Naive thymus-derived CD4-positive, alpha-beta T cell (primary cell): ENCODE measurements at regions not wholly inside any gene's neighbourhood (a gene's known extent, or its start where the extent isn't known, plus 50 kb on each side); places are given as distances from the start of the nearest gene placed in this dataset.
A peak's percentile ranks its signal among the peaks of the same experiment; 100 is the strongest.

ENCODE experiments used
- ATAC-seq: fragments of 150-1000 bp; cut with Tn5 transposase; 2 replicates; pipeline ENCODE4 v1.10.0; 2021; ENCODE audit warnings: mild to moderate bottlenecking, moderate library complexity
- CTCF ChIA-PET: fragments of 350-600 bp; sonication (Branson Sonifier 250); formaldehyde crosslinking; loops from one replicate; lab custom pipeline; 2021; ENCODE audit warnings: antibody characterized with exemption; lab: Charles Lee
- POLR2A ChIA-PET: fragments of 350-600 bp; sonication (Branson Sonifier 250); formaldehyde crosslinking; loops from one replicate; lab custom pipeline; 2021; ENCODE audit warnings: antibody characterized with exemption, inconsistent platforms; lab: Charles Lee
- DNase-seq, 9 donors: peaks; one replicate each; pipeline versions ENCODE4 v3.0.0 to v3.0.0-alpha.2; 2020 to 2022; ENCODE audit warnings: mixed read lengths in 1 of 9
- H3K27ac ChIP-seq: one replicate; pipeline ENCODE4 v1.7.0; 2013; ENCODE audit warnings: mild to moderate bottlenecking, low read depth, low read length, moderate library complexity
- H3K27me3 ChIP-seq, 2 donors: one replicate each; pipeline ENCODE4 v1.7.0; 2013; ENCODE audit warnings: low read length in 2 of 2, mild to moderate bottlenecking in 2 of 2, moderate library complexity in 2 of 2; ENCODE audit not compliant: control insufficient read depth in 2 of 2, insufficient read depth in 2 of 2
- H3K36me3 ChIP-seq, 3 experiments: 1 replicate in 2 of 3; 2 replicates in 1 of 3; pipeline ENCODE4 v1.7.0; 2013; ENCODE audit warnings: low read length in 3 of 3, mild to moderate bottlenecking in 3 of 3, moderate library complexity in 1 of 3; ENCODE audit not compliant: insufficient read depth in 3 of 3, control insufficient read depth in 2 of 3
- H3K4me1 ChIP-seq, 2 donors: one replicate each; pipeline ENCODE4 v1.7.0; 2013; ENCODE audit warnings: low read length in 2 of 2, mild to moderate bottlenecking in 2 of 2, moderate library complexity in 1 of 2; ENCODE audit not compliant: control insufficient read depth in 2 of 2, insufficient read depth in 2 of 2
- H3K4me3 ChIP-seq: 2 replicates; pipeline ENCODE4 v1.7.0; 2013; ENCODE audit warnings: mild to moderate bottlenecking, low read length
- H3K9me3 ChIP-seq, 3 experiments: 1 replicate in 2 of 3; 2 replicates in 1 of 3; pipeline ENCODE4 v1.7.0; 2013; ENCODE audit warnings: low read length in 3 of 3; ENCODE audit not compliant: control insufficient read depth in 2 of 3
- H3K27ac Mint-ChIP-seq, 9 donors: one replicate each; pipeline ENCODE4 v1.8.0; 2020 to 2022; ENCODE audit warnings: mixed read lengths in 9 of 9, mild to moderate bottlenecking in 8 of 9, moderate library complexity in 5 of 9, inconsistent platforms in 2 of 9
- H3K27me3 Mint-ChIP-seq, 5 donors: one replicate each; pipeline ENCODE4 v1.8.0; 2021 to 2022; ENCODE audit warnings: mixed read lengths in 5 of 5, mild to moderate bottlenecking in 1 of 5
- H3K36me3 Mint-ChIP-seq, 5 donors: one replicate each; pipeline ENCODE4 v1.8.0; 2020 to 2022; ENCODE audit warnings: mixed read lengths in 5 of 5, mild to moderate bottlenecking in 3 of 5, inconsistent platforms in 1 of 5
- H3K4me1 Mint-ChIP-seq, 7 donors: one replicate each; pipeline ENCODE4 v1.8.0; 2020 to 2022; ENCODE audit warnings: mixed read lengths in 7 of 7, mild to moderate bottlenecking in 3 of 7, inconsistent platforms in 1 of 7
- H3K4me3 Mint-ChIP-seq, 10 donors: one replicate each; pipeline ENCODE4 v1.8.0; 2020 to 2022; ENCODE audit warnings: mild to moderate bottlenecking in 10 of 10, mixed read lengths in 10 of 10, moderate library complexity in 6 of 10, inconsistent platforms in 2 of 10
- H3K9me3 Mint-ChIP-seq, 11 donors: one replicate each; pipeline ENCODE4 v1.8.0; 2020 to 2022; ENCODE audit warnings: mixed read lengths in 11 of 11, mild to moderate bottlenecking in 4 of 11, inconsistent platforms in 1 of 11, moderate library complexity in 1 of 11
- intact Hi-C, 2 donors: fragments of 100-400 bp; cut with micrococcal nuclease; formaldehyde crosslinking; loops; one replicate each; pipeline ENCODE4 v1.15.1; 2023

GRCh38 chr2:3038636-3039035 lies 339.0 kb downstream of the EIPR1 start:
- CTCF ChIA-PET = no interaction called here
- Histone ChIP-seq H3K36me3 (no peaks in the 10 kb centered on the region), H3K4me3 (no peak overlapping the region), H3K9me3 (no peaks in the 10 kb centered on the region), H3K27ac (no peak overlapping the region), H3K4me1 (no peaks in the 10 kb centered on the region), H3K27me3 (no peaks in the 10 kb centered on the region)
- peaks cover 0 to 2% (median 0%) of the 10 kb centered on the region in 7 donors for H3K4me1 Mint-ChIP-seq
- POLR2A ChIA-PET = no interaction called here
- H3K27me3 Mint-ChIP-seq = peaks cover 0 to 20% (median 4%) of the 10 kb centered on the region in 5 donors
- no peaks in the 10 kb centered on the region for H3K36me3 Mint-ChIP-seq
- peak overlapping the region in 1 of 9 donors; percentile 48 for H3K27ac Mint-ChIP-seq
- no peak overlapping the region for H3K4me3 Mint-ChIP-seq
- peaks cover 0 to 2% (median 0%) of the 10 kb centered on the region in 11 donors for H3K9me3 Mint-ChIP-seq
- intact Hi-C loops = no loop called here
- no peak for ATAC-seq
- no peak for DNase-seq

DNA sequence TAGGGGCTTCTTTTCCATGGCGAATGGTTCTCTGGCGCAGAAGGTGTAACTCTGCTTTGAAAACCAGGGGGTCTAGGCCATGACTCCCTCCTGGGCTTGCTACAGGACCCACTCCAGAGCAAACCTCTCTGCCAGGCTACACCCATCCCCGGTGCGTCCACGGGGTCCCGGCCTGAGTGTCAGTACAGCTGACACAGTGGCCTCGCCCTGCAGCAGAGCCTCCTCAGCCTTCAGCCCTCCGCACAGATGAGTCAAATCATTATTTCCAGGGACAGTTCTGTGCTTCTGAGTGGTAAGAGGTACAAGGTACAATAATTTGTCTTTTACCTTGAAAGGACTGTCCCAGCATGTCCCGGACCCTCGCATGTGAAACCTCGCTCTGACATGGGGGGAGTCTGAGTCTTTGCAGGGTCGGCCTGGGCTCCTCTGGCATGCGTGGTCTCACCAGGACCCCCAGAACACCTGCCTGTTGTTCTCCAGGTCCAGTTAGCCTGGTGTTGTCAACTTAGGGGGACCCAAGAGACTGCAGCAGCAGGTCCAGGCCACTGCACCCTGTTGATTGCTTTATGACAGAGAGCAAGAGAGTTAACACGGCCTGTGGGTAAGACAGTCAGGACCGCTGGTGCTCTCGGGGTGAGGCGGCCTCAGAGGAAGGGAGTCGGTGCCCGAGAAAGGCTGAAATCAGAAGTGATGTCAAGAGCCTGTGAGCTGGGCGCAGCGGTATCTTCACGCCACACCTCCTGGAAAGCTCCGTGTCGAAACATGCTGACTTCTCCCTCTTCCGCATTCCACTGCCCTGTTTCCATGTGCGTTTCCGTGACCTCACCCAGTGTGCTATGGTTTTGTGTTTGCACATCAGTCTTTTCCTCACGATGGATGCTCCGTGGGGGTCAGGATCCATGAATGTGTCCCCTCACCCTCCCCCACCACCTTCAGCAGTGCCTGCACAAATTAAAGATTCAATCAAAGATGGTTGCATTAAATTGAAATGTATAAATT lies 340.1 kb downstream of the EIPR1 start:
- Mint-ChIP-seq H3K4me1 (no peaks in the 10 kb centered on the region), H3K36me3 (no peaks in the 10 kb centered on the region), H3K4me3 (no peak overlapping the region), H3K27me3 (peaks cover 0 to 16% (median 4%) of the 10 kb centered on the region in 5 donors), H3K27ac (no peak overlapping the region), H3K9me3 (peaks cover 0 to 4% (median 0%) of the 10 kb centered on the region in 11 donors)
- ATAC-seq = no peak
- Histone ChIP-seq H3K27me3 (no peaks in the 10 kb centered on the region), H3K36me3 (no peaks in the 10 kb centered on the region), H3K27ac (no peak overlapping the region), H3K4me1 (no peaks in the 10 kb centered on the region), H3K9me3 (no peaks in the 10 kb centered on the region), H3K4me3 (no peak overlapping the region)
- ChIA-PET CTCF (no interaction called here), POLR2A (no interaction called here)
- intact Hi-C loops = no loop called here
- no peak for DNase-seq

GRCh38 chr2:3036432-3037125 lies 341.0 kb downstream of the EIPR1 start:
- CTCF ChIA-PET = no interaction called here
- POLR2A ChIA-PET = no interaction called here
- Mint-ChIP-seq H3K27ac (no peak overlapping the region), H3K4me3 (no peak overlapping the region), H3K36me3 (no peaks in the 10 kb centered on the region), H3K9me3 (peaks cover 0 to 10% (median 3%) of the 10 kb centered on the region in 11 donors), H3K4me1 (no peaks in the 10 kb centered on the region), H3K27me3 (peaks cover 0 to 16% (median 4%) of the 10 kb centered on the region in 5 donors)
- Histone ChIP-seq H3K9me3 (no peaks in the 10 kb centered on the region), H3K4me1 (no peaks in the 10 kb centered on the region), H3K4me3 (no peak overlapping the region), H3K36me3 (no peaks in the 10 kb centered on the region), H3K27me3 (no peaks in the 10 kb centered on the region), H3K27ac (no peak overlapping the region)
- intact Hi-C loops = no loop called here
- ATAC-seq = no peak
- no peak for DNase-seq

DNA sequence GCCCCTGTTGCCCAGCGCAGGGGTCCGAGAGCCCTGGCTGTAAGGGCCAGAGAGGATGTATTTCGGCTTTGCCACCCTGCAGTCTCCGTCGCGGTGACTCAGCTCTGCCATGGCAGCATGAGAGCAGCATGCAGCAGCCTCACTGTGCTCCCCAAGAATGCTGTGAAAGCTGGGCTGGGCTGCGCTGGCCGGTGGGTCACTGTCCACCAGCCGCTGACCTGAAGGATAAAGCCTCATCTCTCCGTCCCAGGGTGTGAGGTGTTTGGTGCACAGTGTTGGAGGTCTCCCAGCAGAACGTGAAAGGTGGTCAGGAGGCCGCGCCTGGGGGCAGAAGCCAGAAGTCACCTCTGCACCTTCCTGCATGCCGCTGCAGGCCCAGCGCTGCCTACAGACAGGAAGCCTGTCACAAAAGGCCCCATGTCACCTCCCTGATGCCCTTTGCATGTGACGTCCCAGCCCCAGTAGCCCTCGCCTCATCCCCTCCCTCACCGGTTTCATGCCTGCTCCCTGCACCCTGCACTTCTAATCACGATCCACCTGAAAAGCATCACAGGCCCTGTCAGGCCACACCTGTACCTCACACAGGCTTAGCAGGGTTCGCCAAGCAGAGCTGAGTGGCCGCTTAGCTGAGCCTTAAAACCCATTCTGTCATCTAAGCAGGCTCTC lies 342.1 kb downstream of the EIPR1 start:
- ChIA-PET POLR2A (no interaction called here), CTCF (no interaction called here)
- Mint-ChIP-seq H3K36me3 (no peaks in the 10 kb centered on the region), H3K27ac (no peak overlapping the region), H3K27me3 (peaks cover 0 to 16% (median 4%) of the 10 kb centered on the region in 5 donors), H3K9me3 (peaks cover 0 to 11% (median 3%) of the 10 kb centered on the region in 11 donors), H3K4me3 (no peak overlapping the region), H3K4me1 (no peaks in the 10 kb centered on the region)
- H3K27me3 ChIP-seq = no peaks in the 10 kb centered on the region
- H3K4me1 ChIP-seq = no peaks in the 10 kb centered on the region
- H3K4me3 ChIP-seq = no peak overlapping the region
- H3K36me3 ChIP-seq = no peaks in the 10 kb centered on the region
- intact Hi-C loops = no loop called here
- no peaks in the 10 kb centered on the region for H3K9me3 ChIP-seq
- ATAC-seq (no peak), DNase-seq (no peak)
- no peak overlapping the region for H3K27ac ChIP-seq

- no peaks in the 10 kb centered on the region for H3K36me3 ChIP-seq
- H3K4me3 Mint-ChIP-seq = no peak overlapping the region
- H3K4me3 ChIP-seq = no peak overlapping the region
- no peaks in the 10 kb centered on the region for H3K4me1 ChIP-seq
- no peaks in the 10 kb centered on the region for H3K4me1 Mint-ChIP-seq
- no peaks in the 10 kb centered on the region for H3K27me3 ChIP-seq
- no peak overlapping the region for H3K27ac ChIP-seq
- DNase-seq (no peak), ATAC-seq (peak; percentile 48)
- ChIA-PET POLR2A (no interaction called here), CTCF (no interaction called here)
- no peak overlapping the region for H3K27ac Mint-ChIP-seq
- intact Hi-C loops = no loop called here
- H3K27me3 Mint-ChIP-seq = peaks cover 0 to 17% (median 8%) of the 10 kb centered on the region in 5 donors
- peaks cover 0 to 18% (median 5%) of the 10 kb centered on the region in 11 donors for H3K9me3 Mint-ChIP-seq
- H3K36me3 Mint-ChIP-seq = peaks cover 0 to 4% (median 0%) of the 10 kb centered on the region in 5 donors
- no peaks in the 10 kb centered on the region for H3K9me3 ChIP-seq
Observed at GRCh38 chr2:3034856-3035255, 342.8 kb downstream of the EIPR1 start.

GRCh38 chr2:3034396-3034795 lies 343.2 kb downstream of the EIPR1 start:
- ChIA-PET POLR2A (no interaction called here), CTCF (no interaction called here)
- DNase-seq (no peak), ATAC-seq (no peak)
- no peak overlapping the region for H3K4me3 Mint-ChIP-seq
- peaks cover 0 to 4% (median 0%) of the 10 kb centered on the region in 5 donors for H3K36me3 Mint-ChIP-seq
- peaks cover 0 to 18% (median 6%) of the 10 kb centered on the region in 11 donors for H3K9me3 Mint-ChIP-seq
- Histone ChIP-seq H3K27ac (no peak overlapping the region), H3K4me1 (no peaks in the 10 kb centered on the region), H3K9me3 (no peaks in the 10 kb centered on the region), H3K36me3 (no peaks in the 10 kb centered on the region), H3K4me3 (no peak overlapping the region), H3K27me3 (no peaks in the 10 kb centered on the region)
- H3K27me3 Mint-ChIP-seq = peaks cover 0 to 18% (median 9%) of the 10 kb centered on the region in 5 donors
- no peak overlapping the region for H3K27ac Mint-ChIP-seq
- no peaks in the 10 kb centered on the region for H3K4me1 Mint-ChIP-seq
- intact Hi-C loops = no loop called here
